DOHH2 (cell line): ENCODE measurements at regions not wholly inside any gene's neighbourhood (a gene's known extent, or its start where the extent isn't known, plus 50 kb on each side); places are given as distances from the start of the nearest gene placed in this dataset.

ENCODE experiments used
- H3F3A ChIP-seq: fragments of 200-600 bp; sonication (generic), shearing (Covaris generic); 2 replicates; pipeline ENCODE4 v1.6.0; 2016; ENCODE audit warnings: antibody characterized with exemption, mild to moderate bottlenecking; ENCODE audit not compliant: control insufficient read depth, insufficient read depth
- H3K27ac ChIP-seq: fragments of 200-600 bp; sonication (generic); 2 replicates; pipeline ENCODE4 v1.5.1; 2014; ENCODE audit warnings: low read depth, mild to moderate bottlenecking, low read length, moderate library complexity
- H3K27me3 ChIP-seq: fragments of 200-600 bp; sonication (generic); 2 replicates; pipeline ENCODE4 v1.6.1; 2014; ENCODE audit warnings: mild to moderate bottlenecking, low read length, mixed read lengths; ENCODE audit not compliant: control insufficient read depth
- H3K36me3 ChIP-seq: fragments of 200-600 bp; sonication (generic); 2 replicates; pipeline ENCODE4 v1.6.1; 2014; ENCODE audit warnings: mild to moderate bottlenecking, low read length, moderate library complexity, mixed read lengths; ENCODE audit not compliant: control insufficient read depth
- H3K4me1 ChIP-seq: fragments of 200-600 bp; sonication (generic); 2 replicates; pipeline ENCODE4 v1.6.1; 2014; ENCODE audit warnings: mild to moderate bottlenecking, low read length, mixed read lengths; ENCODE audit not compliant: control insufficient read depth
- H3K4me2 ChIP-seq: fragments of 200-600 bp; sonication (generic); 2 replicates; pipeline ENCODE4 v1.6.0; 2014; ENCODE audit warnings: mild to moderate bottlenecking, low read length, moderate library complexity
- H3K4me3 ChIP-seq: fragments of 200-600 bp; sonication (generic); 2 replicates; pipeline ENCODE4 v1.5.1; 2014; ENCODE audit warnings: mild to moderate bottlenecking, low read length, mixed read lengths
- H3K79me2 ChIP-seq: fragments of 200-600 bp; sonication (generic); 2 replicates; pipeline ENCODE4 v1.6.1; 2014; ENCODE audit warnings: mild to moderate bottlenecking, low read length, mixed read lengths; ENCODE audit not compliant: control insufficient read depth
- H3K9me2 ChIP-seq: fragments of 200-600 bp; sonication (generic); replicated peaks from 2 replicates; pipeline ENCODE4 v1.6.1; 2014; ENCODE audit warnings: mild to moderate bottlenecking, low read length, mixed read lengths; ENCODE audit not compliant: control insufficient read depth
- H3K9me3 ChIP-seq: fragments of 200-600 bp; sonication (generic); 2 replicates; pipeline ENCODE4 v1.6.1; 2014; ENCODE audit warnings: antibody characterized with exemption, low read length, mixed read lengths; ENCODE audit not compliant: control insufficient read depth, insufficient read depth
- H4K20me1 ChIP-seq: fragments of 200-600 bp; sonication (generic); 2 replicates; pipeline ENCODE4 v1.6.0; 2014; ENCODE audit warnings: low read depth, mild to moderate bottlenecking, antibody characterized with exemption, low read length, moderate library complexity; ENCODE audit not compliant: control insufficient read depth, insufficient read depth
- CTCF ChIP-seq: fragments of 200-600 bp; sonication (generic); IDR thresholded peaks from one replicate; pipeline ENCODE4 v1.5.1; 2014; ENCODE audit warnings: antibody characterized with exemption, mild to moderate bottlenecking, low read depth, low read length; ENCODE audit not compliant: poor library complexity, severe bottlenecking
- EZH2phosphoT487 ChIP-seq: fragments of 200-600 bp; sonication (generic); IDR thresholded peaks from 2 replicates; pipeline ENCODE4 v1.6.1; 2017; ENCODE audit warnings: borderline replicate concordance, mild to moderate bottlenecking, antibody characterized with exemption, low read length, moderate library complexity, mixed read lengths

GRCh38 chr1:47616906-47617305 is 179.1 kb downstream of the FOXD2 start:
- no peak for TF ChIP-seq EZH2phosphoT487
- no peak for TF ChIP-seq CTCF
- H3K9me2 ChIP-seq: no peaks in the 10 kb centered on the region
- no peaks in the 10 kb centered on the region for H3K4me1 ChIP-seq
- no peaks in the 10 kb centered on the region for H3K9me3 ChIP-seq
- no peak overlapping the region for H3K4me3 ChIP-seq
- no peak overlapping the region for H3K4me2 ChIP-seq
- H3K36me3 ChIP-seq: no peaks in the 10 kb centered on the region
- no peak overlapping the region for H3K27ac ChIP-seq
- H3K79me2 ChIP-seq: no peaks in the 10 kb centered on the region
- no peaks in the 10 kb centered on the region for H4K20me1 ChIP-seq
- no peaks in the 10 kb centered on the region; the same call in 1 of the 2 replicates for H3K27me3 ChIP-seq
- no peaks in the 10 kb centered on the region for H3F3A ChIP-seq

- Histone ChIP-seq H3K27ac (no peak overlapping the region), H3K9me3 (no peaks in the 10 kb centered on the region), H3K4me3 (no peak overlapping the region), H3K9me2 (no peaks in the 10 kb centered on the region), H3K36me3 (no peaks in the 10 kb centered on the region), H3K27me3 (no peaks in the 10 kb centered on the region; the same call in 1 of the 2 replicates), H3F3A (no peaks in the 10 kb centered on the region), H3K4me1 (no peaks in the 10 kb centered on the region), H4K20me1 (no peaks in the 10 kb centered on the region), H3K4me2 (no peak overlapping the region), H3K79me2 (no peaks in the 10 kb centered on the region)
- TF ChIP-seq CTCF: no peak
- no peak for TF ChIP-seq EZH2phosphoT487
Observed at GRCh38 chr1:47617381-47618221, 179.8 kb downstream of the FOXD2 start.

GRCh38 chr1:47618222-47618720 is 180.4 kb downstream of the FOXD2 start:
- H3K9me3 ChIP-seq: no peaks in the 10 kb centered on the region
- no peaks in the 10 kb centered on the region; the same call in 1 of the 2 replicates for H3K27me3 ChIP-seq
- no peaks in the 10 kb centered on the region for H3K9me2 ChIP-seq
- H3K36me3 ChIP-seq: no peaks in the 10 kb centered on the region
- H3K27ac ChIP-seq: no peak overlapping the region
- no peaks in the 10 kb centered on the region for H3K4me1 ChIP-seq
- no peaks in the 10 kb centered on the region for H4K20me1 ChIP-seq
- TF ChIP-seq EZH2phosphoT487 (no peak), CTCF (no peak)
- H3K79me2 ChIP-seq: no peaks in the 10 kb centered on the region
- H3K4me2 ChIP-seq: no peak overlapping the region
- no peaks in the 10 kb centered on the region for H3F3A ChIP-seq
- H3K4me3 ChIP-seq: no peak overlapping the region
